Ammon's horn (tissue), 1 donor: ENCODE measurements at regions not wholly inside any gene's neighbourhood (a gene's known extent, or its start where the extent isn't known, plus 50 kb on each side); places are given as distances from the start of the nearest gene placed in this dataset.
"Not testable (repeated sequence)": the region's sequence is repeated elsewhere in the genome, so short reads cannot be mapped to it uniquely, and the experiment has no call there.

Experiments
- DNase-seq: peaks from one replicate; pipeline ENCODE4 v3.0.0-alpha.2; 2016; ENCODE audit warnings: low spot score

GRCh38 chr7:149995369-149996026, 121.7 kb downstream of the ATP6V0E2 start:
- DNase-seq = not testable (repeated sequence)

- DNase-seq = not testable (repeated sequence)
Observed at GRCh38 chr7:150000780-150001599, 127.2 kb downstream of the ATP6V0E2 start.

GRCh38 chr7:150003304-150003810, 129.6 kb downstream of the ATP6V0E2 start:
- no peak for DNase-seq

- DNase-seq = not testable (repeated sequence)
Observed at GRCh38 chr7:150003973-150004372, 130.2 kb downstream of the ATP6V0E2 start.

GRCh38 chr7:150004843-150005242, 131.1 kb downstream of the ATP6V0E2 start:
- not testable (repeated sequence) for DNase-seq

- not testable (repeated sequence) for DNase-seq
Observed at GRCh38 chr7:150009620-150010303, 136.0 kb downstream of the ATP6V0E2 start.

- DNase-seq = not testable (repeated sequence)
Observed at GRCh38 chr7:150016651-150017189, 143.0 kb downstream of the ATP6V0E2 start.

- DNase-seq = not testable (repeated sequence)
Observed at GRCh38 chr7:150020210-150020609, 146.4 kb downstream of the ATP6V0E2 start.

- not testable (repeated sequence) for DNase-seq
Observed at GRCh38 chr7:150024550-150025490, 151.1 kb downstream of the ATP6V0E2 start.

- not testable (repeated sequence) for DNase-seq
Observed at GRCh38 chr7:150025802-150026201, 152.0 kb downstream of the ATP6V0E2 start.

GRCh38 chr7:150028344-150029012, 154.7 kb downstream of the ATP6V0E2 start:
- DNase-seq = not testable (repeated sequence)

- DNase-seq = not testable (repeated sequence)
Observed at GRCh38 chr7:150029013-150029389, 155.2 kb downstream of the ATP6V0E2 start.

- not testable (repeated sequence) for DNase-seq
Observed at GRCh38 chr7:150031733-150032132, 158.0 kb downstream of the ATP6V0E2 start.

GRCh38 chr7:150033711-150034110, 159.9 kb downstream of the ATP6V0E2 start:
- not testable (repeated sequence) for DNase-seq

GRCh38 chr7:150035769-150036168, 162.0 kb downstream of the ATP6V0E2 start:
- not testable (repeated sequence) for DNase-seq

GRCh38 chr7:150039061-150039460, 165.3 kb downstream of the ATP6V0E2 start:
- DNase-seq = not testable (repeated sequence)

- not testable (repeated sequence) for DNase-seq
Observed at GRCh38 chr7:150042281-150042680, 168.5 kb downstream of the ATP6V0E2 start.

- DNase-seq = not testable (repeated sequence)
Observed at GRCh38 chr7:150044771-150045170, 171.0 kb downstream of the ATP6V0E2 start.

GRCh38 chr7:150045596-150045995, 171.8 kb downstream of the ATP6V0E2 start:
- DNase-seq = not testable (repeated sequence)
